HG03469 (cell line): ENCODE measurements at regions not wholly inside any gene's neighbourhood (a gene's known extent, or its start where the extent isn't known, plus 50 kb on each side); places are given as distances from the start of the nearest gene placed in this dataset.

Source experiments
- ATAC-seq: cut with Tn5 transposase; IDR thresholded peaks from one replicate; pipeline ENCODE4 v1.9.1; 2021; ENCODE audit warnings: mild to moderate bottlenecking, moderate library complexity, moderate number of reproducible peaks; ENCODE audit not compliant: unreplicated experiment

DNA sequence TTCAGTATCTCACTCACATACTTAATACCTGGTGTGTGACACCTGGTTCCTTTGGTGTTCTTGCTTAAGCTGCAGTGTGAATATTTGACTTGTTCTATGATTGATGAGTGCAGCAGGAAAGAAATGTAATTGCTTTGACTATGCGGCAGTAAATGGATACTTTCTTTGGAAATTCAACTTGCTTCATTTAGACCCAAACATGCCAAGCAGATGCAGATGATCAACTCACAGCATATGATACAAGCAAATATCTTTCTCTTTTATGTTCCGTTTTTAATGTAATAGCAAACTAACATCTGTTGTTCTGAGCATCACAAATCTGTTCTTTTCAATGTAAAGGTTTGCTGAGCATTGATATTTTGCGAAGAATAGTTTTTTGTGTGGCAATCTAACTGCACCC is 549.5 kb downstream of the C4orf33 start:
- ATAC-seq: no peak

DNA sequence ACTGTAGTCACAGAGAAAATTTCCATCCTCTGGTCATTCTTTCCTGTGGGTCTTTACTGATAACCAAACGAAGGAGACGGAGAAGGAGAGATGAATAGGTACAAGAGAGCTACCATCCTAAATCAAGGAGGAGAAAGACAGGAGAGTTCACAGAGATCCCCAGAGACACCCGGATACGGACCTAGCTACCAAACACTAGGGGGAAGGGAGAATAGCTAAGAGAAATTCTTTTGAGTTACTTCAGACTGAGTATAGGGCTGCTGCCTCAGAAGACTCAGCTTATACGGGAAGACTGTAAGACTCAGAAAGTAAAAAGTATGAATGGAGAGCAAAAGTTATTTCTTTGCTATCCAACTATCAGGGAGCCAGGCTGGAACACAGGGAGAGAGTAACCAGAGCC is 572.1 kb downstream of the C4orf33 start:
- no peak for ATAC-seq

GRCh38 chr4:129672941-129673340 is 577.0 kb downstream of the C4orf33 start:
- no peak for ATAC-seq

DNA sequence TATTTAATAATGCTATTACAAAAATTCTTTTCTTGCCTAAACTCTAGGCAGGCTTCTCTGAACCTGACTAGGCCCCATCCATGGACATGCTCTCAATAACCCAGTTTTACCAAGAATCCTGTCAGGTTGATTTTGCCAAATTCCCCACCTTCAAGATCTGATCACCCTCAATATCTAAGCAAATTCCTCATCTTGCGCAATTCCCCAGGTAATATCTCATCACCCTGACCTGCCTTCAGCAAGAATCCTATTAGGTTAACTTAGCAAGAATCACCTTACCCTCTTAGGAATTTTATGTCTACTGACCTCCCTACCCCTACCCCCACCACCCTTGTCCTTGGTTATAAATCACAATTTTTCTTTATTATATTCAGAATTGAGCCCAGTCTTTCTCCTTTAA is 579.1 kb downstream of the C4orf33 start:
- no peak for ATAC-seq

GRCh38 chr4:129676934-129677333 is 581.0 kb downstream of the C4orf33 start:
- no peak for ATAC-seq

GRCh38 chr4:129682586-129682985 is 586.6 kb downstream of the C4orf33 start:
- ATAC-seq: no peak

- no peak for ATAC-seq
These were observed 612.0 kb downstream of the C4orf33 start for GRCh38 chr4:129707949-129708348.

- no peak for ATAC-seq
These were observed 612.8 kb downstream of the C4orf33 start for GRCh38 chr4:129708784-129709183.

GRCh38 chr4:129738175-129738574 is 642.2 kb downstream of the C4orf33 start:
- no peak for ATAC-seq

DNA sequence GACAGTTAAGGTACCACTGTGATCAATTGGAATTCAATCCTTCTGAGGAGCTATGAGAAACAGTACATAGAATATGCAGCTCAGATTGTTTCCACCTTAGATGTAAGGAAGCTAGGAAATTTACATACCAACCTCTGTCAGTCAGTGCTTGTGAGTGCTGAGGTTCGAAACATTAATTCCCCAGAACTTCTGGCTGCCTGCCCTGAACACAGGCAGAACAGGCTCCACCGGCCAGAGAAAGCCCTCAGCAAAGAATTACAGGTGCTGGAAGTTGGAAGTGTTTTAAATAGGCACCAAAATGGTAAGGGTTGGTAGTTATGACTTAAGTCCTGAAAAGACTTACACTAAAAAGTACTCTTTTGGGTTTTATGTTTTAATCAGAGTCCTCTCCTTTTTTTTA is 651.8 kb downstream of the C4orf33 start:
- ATAC-seq: no peak

- ATAC-seq: no peak
These were observed 653.0 kb downstream of the C4orf33 start for GRCh38 chr4:129748991-129749390.

GRCh38 chr4:129751646-129752045 is 655.7 kb downstream of the C4orf33 start:
- ATAC-seq: no peak

GRCh38 chr4:129783596-129783995 is 687.6 kb downstream of the C4orf33 start:
- ATAC-seq: no peak

DNA sequence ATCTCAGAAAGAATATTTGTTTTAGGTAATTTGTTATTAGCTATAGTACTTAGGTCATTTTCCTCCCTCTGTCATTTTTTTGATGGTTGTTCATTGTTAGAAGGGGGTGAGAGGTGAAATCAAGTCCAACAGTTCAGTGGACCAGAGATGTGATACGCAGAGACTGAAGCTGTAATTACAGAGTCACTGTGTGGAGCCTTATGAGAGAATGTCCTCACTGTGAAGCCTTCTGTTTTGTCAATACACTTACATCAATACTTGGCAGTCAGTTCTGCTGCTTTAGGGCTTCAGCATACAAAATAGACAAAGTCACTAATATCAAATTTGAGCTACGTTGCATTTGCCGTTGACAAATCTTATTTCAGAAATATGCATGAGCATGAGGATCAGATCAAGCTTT is 692.5 kb downstream of the C4orf33 start:
- no peak for ATAC-seq

DNA sequence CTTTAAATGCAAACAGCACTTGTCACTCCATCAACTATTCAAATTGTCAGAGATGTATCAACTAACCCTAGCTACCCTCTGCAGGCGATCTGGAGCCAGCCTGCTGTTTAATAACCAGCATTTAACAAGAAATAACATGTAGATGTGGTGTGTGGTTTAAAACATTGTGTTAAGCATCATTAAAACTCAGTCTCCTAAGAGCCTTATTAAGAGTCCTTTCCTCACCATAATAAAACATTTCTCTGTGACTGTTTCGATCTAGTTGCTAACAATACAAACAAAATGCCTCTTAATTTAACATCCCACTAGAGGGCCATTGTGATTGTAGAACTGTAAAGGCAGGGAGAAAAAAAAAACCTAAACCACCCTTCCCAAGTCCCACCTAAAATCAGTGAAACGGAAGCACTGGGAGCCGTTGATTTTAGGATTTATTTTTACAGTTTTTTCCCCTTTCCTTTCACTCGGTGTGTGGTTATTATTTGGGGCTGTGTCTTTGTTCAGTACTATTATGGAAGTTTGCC is 708.6 kb downstream of the C4orf33 start:
- no peak for ATAC-seq

- no peak for ATAC-seq
These were observed 711.0 kb downstream of the C4orf33 start for GRCh38 chr4:129806986-129807385.

DNA sequence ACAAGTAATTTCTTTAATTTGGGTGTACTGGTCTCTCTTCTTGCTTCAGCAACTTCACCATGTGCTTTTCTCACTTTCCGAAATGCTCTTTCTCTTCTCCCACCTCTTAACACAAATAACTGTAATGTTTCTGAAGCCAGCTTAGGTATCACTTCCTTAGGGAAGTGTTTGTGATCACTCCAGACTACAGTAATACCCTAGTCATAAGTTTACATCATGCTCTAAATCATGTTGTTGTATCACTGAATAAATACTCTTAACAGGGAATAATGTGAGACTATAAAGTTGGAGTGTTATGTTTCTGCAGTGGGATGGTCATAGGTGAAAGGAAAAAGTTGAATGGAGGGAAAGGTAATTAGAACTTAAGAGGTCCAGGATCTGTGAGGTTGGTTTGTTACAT is 712.3 kb downstream of the C4orf33 start:
- ATAC-seq: no peak

DNA sequence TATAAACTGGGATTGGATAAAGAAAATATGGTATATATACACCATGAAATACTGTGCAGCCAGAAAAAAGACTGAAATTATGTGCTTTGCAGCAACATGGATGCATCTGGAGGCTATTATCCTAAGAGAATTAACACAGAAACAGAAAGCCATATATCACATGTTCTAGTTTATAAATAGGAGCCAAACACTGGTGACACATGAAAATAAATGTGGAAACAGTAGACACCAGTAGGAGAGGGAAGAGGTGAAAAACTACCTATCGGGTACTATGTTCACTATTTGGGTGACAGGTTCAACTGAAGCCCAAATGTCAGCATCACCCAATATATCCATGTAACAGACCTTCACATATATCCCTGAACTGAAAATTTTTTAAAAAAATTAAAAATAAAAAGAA is 725.1 kb downstream of the C4orf33 start:
- no peak for ATAC-seq

GRCh38 chr4:129821963-129822362 is 726.0 kb downstream of the C4orf33 start:
- ATAC-seq: no peak

DNA sequence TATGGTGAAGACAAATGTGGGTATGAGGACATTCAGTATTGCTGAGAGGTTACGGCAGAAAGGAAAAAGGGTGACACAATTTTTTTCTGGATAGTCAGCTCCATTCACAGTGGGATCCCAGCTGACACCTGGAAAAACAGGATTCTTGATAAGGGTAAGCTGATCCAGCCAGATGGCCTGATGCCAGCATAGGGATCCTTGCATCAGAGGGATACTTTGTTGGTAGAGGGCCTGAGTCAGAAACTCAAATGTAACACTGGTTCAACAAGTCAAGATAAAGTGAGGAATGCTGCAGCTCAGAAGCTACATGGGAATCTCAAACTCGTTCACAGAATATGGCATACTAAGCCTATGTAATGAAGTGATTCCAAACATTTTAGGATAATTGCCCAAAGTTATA is 726.7 kb downstream of the C4orf33 start:
- ATAC-seq: no peak

DNA sequence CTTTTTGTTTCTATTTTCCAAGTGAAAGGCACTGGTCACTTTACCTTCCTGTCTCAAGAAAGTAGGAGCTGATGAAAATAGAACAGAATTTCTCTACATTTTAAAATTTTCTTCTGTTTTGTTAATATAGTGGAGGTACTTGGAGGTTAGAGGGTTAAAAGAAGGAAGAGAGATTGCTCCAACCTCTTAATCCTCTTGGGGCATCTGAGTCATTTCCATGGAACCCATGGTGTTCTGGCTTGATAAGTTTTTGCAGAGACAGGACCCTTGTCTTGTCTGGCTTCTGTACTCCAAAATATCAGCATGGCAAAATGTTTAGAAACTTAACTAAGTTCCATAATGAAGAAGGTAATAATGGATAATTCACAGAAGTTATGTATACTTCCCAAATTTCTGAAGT is 727.2 kb downstream of the C4orf33 start:
- ATAC-seq: no peak

- no peak for ATAC-seq
These were observed 733.4 kb downstream of the C4orf33 start for GRCh38 chr4:129829373-129829772.

- ATAC-seq: no peak
These were observed 743.7 kb downstream of the C4orf33 start for GRCh38 chr4:129839687-129840086.

DNA sequence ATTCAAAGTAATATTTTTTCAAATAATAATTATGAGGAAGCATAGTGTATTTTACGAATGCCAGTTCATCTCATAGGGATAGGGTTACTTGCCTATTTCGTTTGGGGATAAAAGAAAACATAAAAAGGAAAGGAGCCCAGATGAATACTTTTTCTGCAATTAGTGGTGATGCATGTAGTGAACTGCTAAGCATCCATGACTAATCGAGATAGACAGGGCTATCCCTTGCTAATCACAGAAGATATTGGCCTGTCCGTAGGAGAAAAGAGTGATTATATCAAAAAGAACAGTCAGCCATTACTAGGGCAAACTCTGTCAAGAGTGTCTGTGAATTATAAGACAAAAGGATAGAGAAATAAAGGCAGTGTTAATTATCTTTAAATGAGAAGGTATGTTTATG is 746.1 kb downstream of the C4orf33 start:
- ATAC-seq: no peak
